Sigmoid colon (tissue), 4 donors: ENCODE measurements at regions not wholly inside any gene's neighbourhood (a gene's known extent, or its start where the extent isn't known, plus 50 kb on each side); places are given as distances from the start of the nearest gene placed in this dataset.

Source experiments
- CTCF ChIP-seq, 4 experiments: fragments of 450-650 bp in 3 of 4; fragments of 200-600 bp in 1 of 4; IDR thresholded peaks; one replicate each; pipeline ENCODE4 v1.5.1; 2016 to 2019; ENCODE audit warnings: antibody characterized with exemption in 4 of 4, mild to moderate bottlenecking in 3 of 4, moderate library complexity in 2 of 4
- EP300 ChIP-seq, 4 donors: sonication (generic); formaldehyde crosslinking; IDR thresholded peaks; one replicate each; pipeline ENCODE4 v1.6.1; 2017; ENCODE audit warnings: antibody characterized with exemption in 4 of 4
- POLR2A ChIP-seq, 2 donors: fragments of 450-650 bp; IDR thresholded peaks; one replicate each; pipeline ENCODE4 v1.6.1; 2016; ENCODE audit warnings: antibody characterized with exemption in 2 of 2, mild to moderate bottlenecking in 2 of 2, moderate library complexity in 2 of 2
- POLR2AphosphoS5 ChIP-seq, 4 donors: sonication (generic); formaldehyde crosslinking; IDR thresholded peaks; one replicate each; pipeline ENCODE4 v1.6.1; 2017; ENCODE audit warnings: antibody characterized with exemption in 4 of 4

- TF ChIP-seq POLR2A (IDR thresholded peaks at IDR 0.05), result no peak
- no peak for TF ChIP-seq POLR2AphosphoS5 (IDR thresholded peaks at IDR 0.05)
- TF ChIP-seq EP300 (IDR thresholded peaks at IDR 0.05), result no peak
- TF ChIP-seq CTCF (IDR thresholded peaks at IDR 0.05), result no peak
Measured at GRCh38 chr6:66103354-66103753, 396.3 kb upstream of the EYS start.
